Lung (tissue), 11 donors: ENCODE measurements at regions not wholly inside any gene's neighbourhood (a gene's known extent, or its start where the extent isn't known, plus 50 kb on each side); places are given as distances from the start of the nearest gene placed in this dataset.

Source experiments
- ATAC-seq: fragments of 200-7000 bp; cut with Tn5 transposase; one replicate; pipeline ENCODE4 v1.9.1; 2020; ENCODE audit warnings: moderate number of reproducible peaks; ENCODE audit not compliant: insufficient read depth, low FRiP score
- DNase-seq, 3 donors: peaks; one replicate each; pipeline ENCODE4 v3.0.0-alpha.2; 2013 to 2017
- H3K27ac ChIP-seq, 2 donors: one replicate each; pipeline ENCODE4 v1.5.1; 2013; ENCODE audit warnings: mild to moderate bottlenecking in 2 of 2, moderate library complexity in 2 of 2, control low read depth in 1 of 2, inconsistent platforms in 1 of 2, low read depth in 1 of 2, low read length in 1 of 2
- H3K27me3 ChIP-seq, 3 donors: one replicate each; pipeline ENCODE4 v1.5.1; 2013; ENCODE audit warnings: low read length in 2 of 3; ENCODE audit not compliant: control insufficient read depth in 3 of 3, insufficient read depth in 3 of 3
- H3K36me3 ChIP-seq, 4 donors: one replicate each; pipeline ENCODE4 v1.5.1; 2013; ENCODE audit warnings: low read length in 4 of 4, mild to moderate bottlenecking in 1 of 4, moderate library complexity in 1 of 4; ENCODE audit not compliant: control insufficient read depth in 4 of 4, insufficient read depth in 4 of 4
- H3K4me1 ChIP-seq, 5 donors: one replicate each; pipeline ENCODE4 v1.5.1; 2013; ENCODE audit warnings: low read length in 5 of 5, mild to moderate bottlenecking in 2 of 5, moderate library complexity in 1 of 5; ENCODE audit not compliant: control insufficient read depth in 5 of 5, insufficient read depth in 5 of 5
- H3K4me3 ChIP-seq: one replicate; pipeline ENCODE4 v1.5.1; 2013; ENCODE audit warnings: mild to moderate bottlenecking, control low read depth, moderate library complexity
- H3K9ac ChIP-seq, 2 donors: one replicate each; pipeline ENCODE4 v1.5.1; 2013; ENCODE audit warnings: low read length in 2 of 2, control low read depth in 1 of 2; ENCODE audit not compliant: insufficient read depth in 1 of 2
- H3K9me3 ChIP-seq, 4 donors: one replicate each; pipeline ENCODE4 v1.5.1; 2013; ENCODE audit warnings: low read length in 3 of 4, mild to moderate bottlenecking in 1 of 4, moderate library complexity in 1 of 4; ENCODE audit not compliant: control insufficient read depth in 4 of 4, insufficient read depth in 3 of 4
- CTCF ChIP-seq: IDR thresholded peaks from 2 replicates; pipeline ENCODE4 v1.5.1; 2012; ENCODE audit warnings: mild to moderate bottlenecking; ENCODE audit errors: control extremely low read depth, extremely low read depth
- WGBS, 2 donors: extraction: QIAGEN DNeasy Blood & Tissue Kit; methylation state at CpG; one replicate each; pipeline ENCODE4 v1.1.7; 2013; 5-methylcytosine and 5-hydroxymethylcytosine counted together
- donor health status: control.
- donor health status: control.
- donor health status: Bipolar disorder and iron deficiency.
- donor health status: healthy.
- donor health status: DM: yes; HTN: yes; CAD: no.

- no peak for ATAC-seq
- 51 to 61% methylated on average over 3 of the region's 3 CpGs for WGBS, 2 donors
- H3K27ac ChIP-seq = no peak overlapping the region
Observed at GRCh38 chr6:113464960-113465359, 392.2 kb upstream of the MARCKS start.

GRCh38 chr6:113466526-113466925, 390.6 kb upstream of the MARCKS start:
- H3K4me1 ChIP-seq = peaks cover 0 to 5% (median 0%) of the 10 kb centered on the region in 5 donors
- no peak for TF ChIP-seq CTCF
- H3K4me3 ChIP-seq = no peak overlapping the region
- no peak overlapping the region for H3K27ac ChIP-seq
- WGBS, 2 donors = 75 to 86% methylated on average over 4 of the region's 4 CpGs
- DNase-seq (no peak), ATAC-seq (no peak)
- H3K36me3 ChIP-seq = no peaks in the 10 kb centered on the region
- H3K9ac ChIP-seq = no peak overlapping the region
- no peaks in the 10 kb centered on the region for H3K27me3 ChIP-seq
- H3K9me3 ChIP-seq = no peaks in the 10 kb centered on the region

More at GRCh38 chr6:113464960-113465359, 392.2 kb upstream of the MARCKS start:
- H3K9me3 ChIP-seq = no peaks in the 10 kb centered on the region
- H3K4me3 ChIP-seq = no peak overlapping the region
- no peak for TF ChIP-seq CTCF
- H3K27me3 ChIP-seq = no peaks in the 10 kb centered on the region
- H3K4me1 ChIP-seq = peaks cover 0 to 5% (median 0%) of the 10 kb centered on the region in 5 donors
- H3K36me3 ChIP-seq = no peaks in the 10 kb centered on the region
- H3K9ac ChIP-seq = no peak overlapping the region
- DNase-seq = no peak

- TF ChIP-seq CTCF = no peak
Observed at GRCh38 chr6:113475392-113475791, 381.8 kb upstream of the MARCKS start.

More at GRCh38 chr6:113475392-113475791, 381.8 kb upstream of the MARCKS start:
- Histone ChIP-seq H3K9me3 (no peaks in the 10 kb centered on the region), H3K27me3 (no peaks in the 10 kb centered on the region), H3K36me3 (no peaks in the 10 kb centered on the region), H3K4me1 (no peaks in the 10 kb centered on the region), H3K9ac (no peak overlapping the region), H3K4me3 (no peak overlapping the region), H3K27ac (no peak overlapping the region)
- ATAC-seq (no peak), DNase-seq (no peak)
- WGBS, 2 donors = 83 to 100% methylated on average over 1 of the region's 1 CpG
